ENCODE measurements at regions not wholly inside any gene's neighbourhood (a gene's known extent, or its start where the extent isn't known, plus 50 kb on each side); places are given as distances from the start of the nearest gene placed in this dataset.
A peak's percentile ranks its signal among the peaks of the same experiment; 100 is the strongest.

- Histone ChIP-seq H2AFZ (ENCODE audit: low read depth) (no peak overlapping the region), H3K4me2 (no peak overlapping the region), H3K9me2 (no peaks in the 10 kb centered on the region), H3K4me1 (ENCODE audit: control insufficient read depth in 1 of 2, insufficient read depth in 2 of 2, low read depth in 1 of 2, low read length in 1 of 2) (peaks cover 0 to 25% of the 10 kb centered on the region in 2 experiments; a peak in 2 of 4 replicates), H3K79me2 (ENCODE audit: insufficient read depth) (no peaks in the 10 kb centered on the region), H3K4me3 (ENCODE audit: low read depth in 2 of 2, low read length in 1 of 2) (no peak overlapping the region), H3K27ac (ENCODE audit: low read depth in 2 of 2, low read length in 1 of 2) (no peak overlapping the region), H3F3A (replicated peaks; ENCODE audit: insufficient read depth) (no peaks in the 10 kb centered on the region), H3K9me3 (no peaks in the 10 kb centered on the region), H3K36me3 (replicated peaks in 1 of 2; ENCODE audit: control insufficient read depth in 1 of 2, insufficient read depth in 2 of 2, low read length in 1 of 2) (no peaks in the 10 kb centered on the region), H3K9ac (no peak overlapping the region), H4K20me1 (ENCODE audit: insufficient read depth) (no peaks in the 10 kb centered on the region), H3K27me3 (ENCODE audit: insufficient read depth) (peaks cover 37% of the 10 kb centered on the region)
- DNase-seq: no peak
- WGBS (ENCODE audit: low lambda C conversion rate): 25% methylated on average over 12 of the region's 12 CpGs
- ChIA-PET CTCF (no interaction called here), POLR2A (no interaction called here)
- TF ChIP-seq USF1 (IDR thresholded peaks at IDR 0.05; ENCODE audit: borderline replicate concordance, low read depth) (no peak), MAX (IDR thresholded peaks at IDR 0.05; ENCODE audit: low read depth) (no peak), ZBTB33 (IDR thresholded peaks at IDR 0.05; ENCODE audit: borderline replicate concordance, low read depth) (no peak)
Observed at GRCh38 chr14:97217111-97217885, 420.1 kb downstream of the VRK1 start.

GRCh38 chr14:97218274-97218673, 421.1 kb downstream of the VRK1 start:
- Histone ChIP-seq H3K9me3 (no peaks in the 10 kb centered on the region), H3K9me2 (no peaks in the 10 kb centered on the region), H2AFZ (ENCODE audit: low read depth) (no peak overlapping the region), H3K4me1 (ENCODE audit: control insufficient read depth in 1 of 2, insufficient read depth in 2 of 2, low read depth in 1 of 2, low read length in 1 of 2) (peaks cover 0 to 23% of the 10 kb centered on the region in 2 experiments; a peak in 2 of 4 replicates), H3K9ac (no peak overlapping the region), H3K27ac (ENCODE audit: low read depth in 2 of 2, low read length in 1 of 2) (no peak overlapping the region), H3K4me2 (0 out of 2 replicates have a peak overlapping the region, but pooled peaks have one; percentile 52), H4K20me1 (ENCODE audit: insufficient read depth) (no peaks in the 10 kb centered on the region), H3K27me3 (ENCODE audit: insufficient read depth) (peaks cover 36% of the 10 kb centered on the region), H3K36me3 (replicated peaks in 1 of 2; ENCODE audit: control insufficient read depth in 1 of 2, insufficient read depth in 2 of 2, low read length in 1 of 2) (no peaks in the 10 kb centered on the region), H3F3A (replicated peaks; ENCODE audit: insufficient read depth) (no peaks in the 10 kb centered on the region), H3K79me2 (ENCODE audit: insufficient read depth) (no peaks in the 10 kb centered on the region), H3K4me3 (ENCODE audit: low read depth in 2 of 2, low read length in 1 of 2) (no peak overlapping the region)
- no peak for DNase-seq
- TF ChIP-seq MEF2A (IDR thresholded peaks at IDR 0.05; ENCODE audit: borderline replicate concordance, low read depth) (no peak), EP300 (IDR thresholded peaks at IDR 0.05; ENCODE audit: borderline replicate concordance in 1 of 2, low read depth in 1 of 2, low read length in 1 of 2) (no peak), JUND (IDR thresholded peaks at IDR 0.05) (no peak), RCOR1 (IDR thresholded peaks at IDR 0.05; ENCODE audit: low read length) (no peak), RAD21 (IDR thresholded peaks at IDR 0.05; ENCODE audit: low read length) (no peak), ELF1 (IDR thresholded peaks at IDR 0.05) (no peak), MAX (IDR thresholded peaks at IDR 0.05; ENCODE audit: low read depth) (no peak), USF1 (IDR thresholded peaks at IDR 0.05; ENCODE audit: borderline replicate concordance, low read depth) (no peak), GABPA (IDR thresholded peaks at IDR 0.05; ENCODE audit: low read depth) (no peak)
- 12% methylated on average over 15 of the region's 15 CpGs for WGBS (ENCODE audit: low lambda C conversion rate)
- ChIA-PET CTCF (no interaction called here), POLR2A (no interaction called here)

Data from SK-N-SH (cell line).